Vagina (tissue), 2 donors: ENCODE measurements at regions not wholly inside any gene's neighbourhood (a gene's known extent, or its start where the extent isn't known, plus 50 kb on each side); places are given as distances from the start of the nearest gene placed in this dataset.
"Not testable (repeated sequence)": the region's sequence is repeated elsewhere in the genome, so short reads cannot be mapped to it uniquely, and the experiment has no call there.

Experiments
- CTCF ChIP-seq, 3 experiments: fragments of 450-650 bp in 2 of 3; fragments of 200-600 bp in 1 of 3; sonication (generic) in 1 of 3; IDR thresholded peaks; one replicate each; pipeline ENCODE4 v1.5.1; 2017 to 2019; ENCODE audit warnings: antibody characterized with exemption in 3 of 3, mild to moderate bottlenecking in 2 of 3, moderate library complexity in 2 of 3
- POLR2A ChIP-seq, 2 donors: fragments of 450-650 bp; IDR thresholded peaks; one replicate each; pipeline ENCODE4 v1.6.1; 2017; ENCODE audit warnings: antibody characterized with exemption in 2 of 2, mild to moderate bottlenecking in 2 of 2, moderate library complexity in 2 of 2
- POLR2AphosphoS5 ChIP-seq, 2 donors: sonication (generic); formaldehyde crosslinking; IDR thresholded peaks; one replicate each; pipeline ENCODE4 v1.9.0; 2017; ENCODE audit warnings: antibody characterized with exemption in 2 of 2, mild to moderate bottlenecking in 2 of 2, low read depth in 1 of 2; ENCODE audit not compliant: insufficient read depth in 1 of 2

GRCh38 chr1:143784239-143784882, 187.4 kb downstream of the FAM72C start:
- not testable (repeated sequence) for TF ChIP-seq CTCF (IDR thresholded peaks at IDR 0.05); POLR2A (IDR thresholded peaks at IDR 0.05); POLR2AphosphoS5 (IDR thresholded peaks at IDR 0.05; ENCODE audit: insufficient read depth in 1 of 2, low read depth in 1 of 2)
